DND-41 (cell line): ENCODE measurements at regions not wholly inside any gene's neighbourhood (a gene's known extent, or its start where the extent isn't known, plus 50 kb on each side); places are given as distances from the start of the nearest gene placed in this dataset.

Source experiments
- ATAC-seq: fragments of 200-7000 bp; cut with Tn5 transposase; 3 replicates; pipeline ENCODE4 v1.9.1; 2021; ENCODE audit warnings: low read depth; ENCODE audit not compliant: insufficient read depth
- DNase-seq: peaks from one replicate; pipeline ENCODE4 v3.0.0-alpha.2; 2020
- H2AFZ ChIP-seq: 2 replicates; pipeline ENCODE4 v1.6.0; 2012; ENCODE audit warnings: low read depth, low read length
- H3K27ac ChIP-seq: 2 replicates; pipeline ENCODE4 v1.5.1; 2012; ENCODE audit warnings: low read length, inconsistent platforms
- H3K27me3 ChIP-seq: fragments of 200-600 bp; sonication (generic); 2 replicates; pipeline ENCODE4 v1.6.0; 2012; ENCODE audit warnings: low read length, mild to moderate bottlenecking, inconsistent platforms; ENCODE audit not compliant: insufficient read depth, poor library complexity
- H3K36me3 ChIP-seq: 2 replicates; pipeline ENCODE4 v1.5.1; 2012; ENCODE audit warnings: low read length, inconsistent platforms; ENCODE audit not compliant: insufficient read depth
- H3K4me1 ChIP-seq: 2 replicates; pipeline ENCODE4 v1.5.1; 2012; ENCODE audit warnings: mild to moderate bottlenecking, low read length; ENCODE audit not compliant: insufficient read depth
- H3K4me2 ChIP-seq: 2 replicates; pipeline ENCODE4 v1.6.0; 2012; ENCODE audit warnings: mild to moderate bottlenecking, moderate library complexity, low read length, inconsistent platforms; ENCODE audit not compliant: insufficient read depth
- H3K4me3 ChIP-seq, 2 experiments: fragments of 200-600 bp in 1 of 2; shearing (Covaris generic) in 1 of 2; 2 replicates each; pipeline ENCODE4 v1.5.1; 2012 to 2016; ENCODE audit warnings: inconsistent platforms in 2 of 2, low read length in 2 of 2, mild to moderate bottlenecking in 2 of 2, low read depth in 1 of 2, moderate library complexity in 1 of 2
- H3K79me2 ChIP-seq: 2 replicates; pipeline ENCODE4 v1.6.0; 2012; ENCODE audit warnings: low read length, inconsistent platforms; ENCODE audit not compliant: insufficient read depth
- H3K9ac ChIP-seq: 2 replicates; pipeline ENCODE4 v1.6.0; 2012; ENCODE audit warnings: low read depth, mild to moderate bottlenecking, inconsistent platforms, low read length, moderate library complexity
- H3K9me3 ChIP-seq: 2 replicates; pipeline ENCODE4 v1.5.1; 2012; ENCODE audit warnings: low read length, moderate library complexity, mild to moderate bottlenecking, inconsistent platforms; ENCODE audit not compliant: insufficient read depth, severe bottlenecking
- H4K20me1 ChIP-seq: 2 replicates; pipeline ENCODE4 v1.6.0; 2012; ENCODE audit warnings: low read length; ENCODE audit not compliant: insufficient read depth
- EZH2 ChIP-seq: IDR thresholded peaks from 3 replicates; pipeline ENCODE4 v1.6.1; 2012; ENCODE audit warnings: borderline replicate concordance, low read depth, mild to moderate bottlenecking, moderate library complexity, low read length, inconsistent platforms; ENCODE audit not compliant: severe bottlenecking
- TF ChIP-seq, protein P1 (sequence below): IDR thresholded peaks from 2 replicates; pipeline ENCODE4 v1.5.1; 2012; ENCODE audit warnings: borderline replicate concordance, low read length, moderate library complexity, mild to moderate bottlenecking; ENCODE audit not compliant: poor library complexity, severe bottlenecking; ENCODE audit errors: extremely low read depth

DNA sequence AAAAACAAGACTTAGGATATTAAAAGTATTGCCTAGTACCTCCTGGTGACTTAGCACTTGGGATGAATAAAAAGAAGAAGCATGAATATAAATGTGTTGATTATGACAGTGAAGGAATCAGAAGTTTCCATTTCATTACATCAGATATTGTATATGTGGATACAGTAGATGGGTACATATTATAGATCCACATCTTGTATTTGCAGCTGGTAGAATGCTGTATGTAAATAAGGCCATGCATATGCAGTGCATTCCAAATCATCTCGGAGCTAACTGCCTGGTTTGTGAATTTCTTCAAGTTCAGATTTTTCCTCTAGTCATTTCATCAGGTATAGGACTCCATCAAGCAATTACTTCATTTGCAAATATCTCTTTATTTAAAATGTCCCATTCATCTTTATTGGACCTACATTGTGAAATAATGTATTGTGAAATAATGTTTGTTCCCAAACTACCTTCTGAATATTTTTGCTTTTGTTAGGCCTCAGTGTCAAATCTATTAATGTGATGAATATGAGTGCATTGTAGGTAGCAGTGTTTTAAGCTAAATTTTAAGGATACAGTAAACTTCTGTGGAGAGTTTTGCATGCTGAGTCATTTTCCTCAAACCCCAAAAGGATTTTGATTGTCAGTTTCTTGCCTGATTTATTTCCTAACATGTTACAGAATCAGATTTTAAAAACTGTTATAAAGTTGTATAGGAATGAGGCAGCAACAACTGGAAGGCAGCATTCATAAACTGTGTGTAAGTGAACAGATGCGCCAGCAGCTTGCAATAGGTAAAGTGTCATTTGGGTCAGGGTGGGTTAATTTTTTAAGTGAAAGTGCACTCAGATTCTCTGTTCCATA is 370.8 kb upstream of the RIOK2 start:
- no peaks in the 10 kb centered on the region for H3K79me2 ChIP-seq
- no peaks in the 10 kb centered on the region for H4K20me1 ChIP-seq
- H2AFZ ChIP-seq = no peak overlapping the region
- no peak overlapping the region for H3K27ac ChIP-seq
- H3K9ac ChIP-seq = no peak overlapping the region
- ATAC-seq (no peak), DNase-seq (no peak)
- H3K4me1 ChIP-seq = no peaks in the 10 kb centered on the region
- H3K9me3 ChIP-seq = no peaks in the 10 kb centered on the region
- H3K27me3 ChIP-seq = no peaks in the 10 kb centered on the region
- H3K36me3 ChIP-seq = no peaks in the 10 kb centered on the region
- no peak for TF ChIP-seq EZH2
- TF ChIP-seq, protein P1, sequence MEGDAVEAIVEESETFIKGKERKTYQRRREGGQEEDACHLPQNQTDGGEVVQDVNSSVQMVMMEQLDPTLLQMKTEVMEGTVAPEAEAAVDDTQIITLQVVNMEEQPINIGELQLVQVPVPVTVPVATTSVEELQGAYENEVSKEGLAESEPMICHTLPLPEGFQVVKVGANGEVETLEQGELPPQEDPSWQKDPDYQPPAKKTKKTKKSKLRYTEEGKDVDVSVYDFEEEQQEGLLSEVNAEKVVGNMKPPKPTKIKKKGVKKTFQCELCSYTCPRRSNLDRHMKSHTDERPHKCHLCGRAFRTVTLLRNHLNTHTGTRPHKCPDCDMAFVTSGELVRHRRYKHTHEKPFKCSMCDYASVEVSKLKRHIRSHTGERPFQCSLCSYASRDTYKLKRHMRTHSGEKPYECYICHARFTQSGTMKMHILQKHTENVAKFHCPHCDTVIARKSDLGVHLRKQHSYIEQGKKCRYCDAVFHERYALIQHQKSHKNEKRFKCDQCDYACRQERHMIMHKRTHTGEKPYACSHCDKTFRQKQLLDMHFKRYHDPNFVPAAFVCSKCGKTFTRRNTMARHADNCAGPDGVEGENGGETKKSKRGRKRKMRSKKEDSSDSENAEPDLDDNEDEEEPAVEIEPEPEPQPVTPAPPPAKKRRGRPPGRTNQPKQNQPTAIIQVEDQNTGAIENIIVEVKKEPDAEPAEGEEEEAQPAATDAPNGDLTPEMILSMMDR = no peak
- no peak overlapping the region for H3K4me3 ChIP-seq
- no peak overlapping the region for H3K4me2 ChIP-seq

DNA sequence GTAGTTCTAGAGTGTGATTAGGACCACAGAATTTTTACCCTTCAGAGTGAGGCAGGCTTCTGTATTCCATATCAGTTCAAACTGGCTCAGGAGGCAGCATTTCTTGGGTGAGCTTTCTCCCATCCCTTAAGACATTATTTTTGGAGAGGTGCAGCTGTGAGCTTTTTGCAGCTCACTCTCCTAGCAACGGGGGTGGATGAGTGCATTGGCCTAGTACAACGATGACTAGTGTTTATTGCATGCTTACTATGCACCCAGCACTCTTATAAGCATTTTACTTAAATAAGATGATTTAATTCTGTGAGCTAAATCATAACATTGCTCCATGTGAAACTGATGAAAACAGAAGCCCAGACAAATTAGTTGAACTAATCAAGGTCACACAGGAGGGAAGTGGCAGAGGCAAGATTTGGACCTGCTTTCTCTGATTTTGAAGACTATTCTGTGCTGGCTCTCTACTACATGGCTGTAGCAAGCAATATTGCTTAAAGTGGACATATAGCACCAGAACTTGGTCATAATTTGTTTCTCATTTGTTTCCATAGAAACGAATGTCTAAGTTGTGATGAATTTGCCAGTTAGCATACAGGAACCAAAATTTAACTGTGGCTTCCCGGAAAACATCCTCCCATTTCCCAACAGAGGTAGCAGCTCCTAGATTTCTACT is 372.1 kb upstream of the RIOK2 start:
- no peak for TF ChIP-seq EZH2
- TF ChIP-seq, protein P1 = no peak
- no peak overlapping the region for H3K27ac ChIP-seq
- H3K9me3 ChIP-seq = no peaks in the 10 kb centered on the region
- H4K20me1 ChIP-seq = no peaks in the 10 kb centered on the region
- ATAC-seq = no peak
- no peaks in the 10 kb centered on the region for H3K79me2 ChIP-seq
- H3K4me1 ChIP-seq = no peaks in the 10 kb centered on the region
- no peak overlapping the region for H3K4me3 ChIP-seq
- DNase-seq = no peak
- no peaks in the 10 kb centered on the region for H3K36me3 ChIP-seq
- H2AFZ ChIP-seq = no peak overlapping the region
- H3K27me3 ChIP-seq = no peaks in the 10 kb centered on the region
- H3K4me2 ChIP-seq = no peak overlapping the region
- H3K9ac ChIP-seq = no peak overlapping the region

DNA sequence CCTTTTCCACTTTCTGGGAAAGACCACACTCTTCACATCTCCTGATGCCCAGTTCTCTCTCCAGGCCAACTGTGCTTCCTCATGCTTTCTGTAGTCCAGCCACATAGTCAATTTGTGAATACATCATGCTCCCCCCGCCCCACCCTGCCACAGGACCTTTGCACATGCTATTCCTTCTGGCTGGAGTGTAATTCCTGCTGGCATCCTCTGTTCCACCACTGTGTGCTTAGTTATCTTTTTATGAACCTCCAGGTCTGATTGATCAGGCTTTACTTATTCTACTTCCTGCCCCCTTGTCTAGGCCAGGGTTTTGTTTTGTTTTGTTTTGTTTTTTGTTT is 372.6 kb upstream of the RIOK2 start:
- Histone ChIP-seq H3K9me3 (no peaks in the 10 kb centered on the region), H3K27me3 (no peaks in the 10 kb centered on the region), H2AFZ (no peak overlapping the region), H3K36me3 (no peaks in the 10 kb centered on the region), H3K4me3 (no peak overlapping the region), H3K79me2 (no peaks in the 10 kb centered on the region), H3K4me2 (no peak overlapping the region), H3K27ac (no peak overlapping the region), H3K9ac (no peak overlapping the region), H3K4me1 (no peaks in the 10 kb centered on the region), H4K20me1 (no peaks in the 10 kb centered on the region)
- no peak for DNase-seq
- no peak for TF ChIP-seq EZH2
- TF ChIP-seq, protein P1 = no peak
- no peak for ATAC-seq
